Stomach (tissue), 8 donors: ENCODE measurements at regions not wholly inside any gene's neighbourhood (a gene's known extent, or its start where the extent isn't known, plus 50 kb on each side); places are given as distances from the start of the nearest gene placed in this dataset.

Source experiments
- DNase-seq, 2 donors: peaks; one replicate each; pipeline versions ENCODE4 v3.0.0 to v3.0.0-alpha.2; 2013 to 2019
- H3K27ac ChIP-seq, 5 donors: fragments of 200-600 bp in 4 of 5; sonication (generic) in 4 of 5; one replicate each; pipeline ENCODE4 v1.5.1; 2013 to 2019; ENCODE audit warnings: mild to moderate bottlenecking in 1 of 5, moderate library complexity in 1 of 5
- H3K27me3 ChIP-seq, 3 donors: fragments of 200-600 bp; sonication (generic); one replicate each; pipeline ENCODE4 v1.5.1; 2017 to 2019; ENCODE audit warnings: mixed run types in 1 of 3
- H3K36me3 ChIP-seq, 4 donors: fragments of 200-600 bp; sonication (generic); 1 replicate in 3 of 4; 2 replicates in 1 of 4; pipeline ENCODE4 v1.5.1; 2016 to 2019
- H3K4me1 ChIP-seq, 4 donors: fragments of 200-600 bp; sonication (generic); one replicate each; pipeline ENCODE4 v1.5.1; 2016 to 2019
- H3K4me3 ChIP-seq, 4 donors: fragments of 200-600 bp; sonication (generic) in 3 of 4; one replicate each; pipeline ENCODE4 v1.5.1; 2016 to 2019; ENCODE audit warnings: mild to moderate bottlenecking in 1 of 4
- H3K9me3 ChIP-seq, 4 donors: fragments of 200-600 bp; sonication (generic); one replicate each; pipeline ENCODE4 v1.5.1; 2016 to 2019
- CTCF ChIP-seq, 7 experiments: fragments of 450-650 bp in 4 of 7; fragments of 200-600 bp in 3 of 7; sonication (generic) in 3 of 7; IDR thresholded peaks; one replicate each; pipeline ENCODE4 v1.5.1; 2016 to 2019; ENCODE audit warnings: antibody characterized with exemption in 7 of 7, control low read depth in 2 of 7, mild to moderate bottlenecking in 1 of 7
- EP300 ChIP-seq: sonication (generic); formaldehyde crosslinking; IDR thresholded peaks from one replicate; pipeline ENCODE4 v1.6.1; 2017; ENCODE audit warnings: antibody characterized with exemption
- POLR2A ChIP-seq, 4 donors: fragments of 450-650 bp; IDR thresholded peaks; one replicate each; pipeline ENCODE4 v1.6.1; 2016; ENCODE audit warnings: antibody characterized with exemption in 4 of 4, control low read depth in 2 of 4, mild to moderate bottlenecking in 1 of 4, moderate library complexity in 1 of 4
- POLR2AphosphoS5 ChIP-seq, 3 donors: sonication (generic); formaldehyde crosslinking; IDR thresholded peaks; one replicate each; pipeline ENCODE4 v1.6.1; 2016; ENCODE audit warnings: antibody characterized with exemption in 3 of 3
- WGBS, 5 donors: extraction: QIAGEN DNeasy Blood & Tissue Kit in 3 of 5; methylation state at CpG; one replicate each; pipeline versions ENCODE4 v1.1.5 to v1.1.7; 2013 to 2018; 5-methylcytosine and 5-hydroxymethylcytosine counted together
- intact Hi-C: fragments of 100-400 bp; cut with DNase I; formaldehyde crosslinking; loops from one replicate; pipeline ENCODE4 v1.15.1; 2023; ENCODE audit warnings: low total_unique reads
- donor health status: healthy with polysubstance abuse.
- donor health status: Bipolar disorder and iron deficiency.
- donor health status: healthy.

GRCh38 chr18:39025531-39025930, 1459.9 kb upstream of the CELF4 start:
- no peak for DNase-seq
- H3K9me3 ChIP-seq, result no peaks in the 10 kb centered on the region
- H3K27me3 ChIP-seq, result no peaks in the 10 kb centered on the region
- intact Hi-C loops, result no loop called here
- H3K4me3 ChIP-seq, result no peak overlapping the region
- no peaks in the 10 kb centered on the region for H3K36me3 ChIP-seq
- no peak overlapping the region for H3K27ac ChIP-seq
- TF ChIP-seq POLR2A (IDR thresholded peaks at IDR 0.05) (no peak), CTCF (IDR thresholded peaks at IDR 0.05) (no peak)
- WGBS, 5 donors, result 59 to 88% (median 72%) methylated on average over 2 of the region's 2 CpGs
- no peaks in the 10 kb centered on the region for H3K4me1 ChIP-seq

GRCh38 chr18:39019989-39020388, 1454.4 kb upstream of the CELF4 start:
- no peaks in the 10 kb centered on the region for H3K36me3 ChIP-seq
- no peak overlapping the region for H3K27ac ChIP-seq
- no peak for TF ChIP-seq CTCF (IDR thresholded peaks at IDR 0.05)
- no peak for TF ChIP-seq POLR2AphosphoS5 (IDR thresholded peaks at IDR 0.05)
- TF ChIP-seq EP300, result no peak
- no peak for TF ChIP-seq POLR2A (IDR thresholded peaks at IDR 0.05)
- intact Hi-C loops, result no loop called here
- 37 to 55% (median 42%) methylated on average over 3 of the region's 3 CpGs for WGBS, 5 donors
- peaks cover 0 to 12% (median 0%) of the 10 kb centered on the region in 4 donors for H3K9me3 ChIP-seq
- no peaks in the 10 kb centered on the region for H3K27me3 ChIP-seq
- no peak for DNase-seq
- H3K4me1 ChIP-seq, result no peaks in the 10 kb centered on the region
- H3K4me3 ChIP-seq, result no peak overlapping the region

GRCh38 chr18:39007031-39007902, 1441.7 kb upstream of the CELF4 start:
- TF ChIP-seq POLR2A (IDR thresholded peaks at IDR 0.05) (no peak), POLR2AphosphoS5 (IDR thresholded peaks at IDR 0.05) (no peak), CTCF (IDR thresholded peaks at IDR 0.05) (no peak), EP300 (no peak)
- intact Hi-C loops, result no loop called here
- H3K4me3 ChIP-seq, result no peak overlapping the region
- DNase-seq, result no peak
- no peaks in the 10 kb centered on the region for H3K4me1 ChIP-seq
- H3K27me3 ChIP-seq, result no peaks in the 10 kb centered on the region
- H3K27ac ChIP-seq, result no peak overlapping the region
- H3K9me3 ChIP-seq, result peaks cover 4 to 14% (median 8%) of the 10 kb centered on the region in 4 donors
- WGBS, 5 donors, result 60 to 80% (median 70%) methylated on average over 5 of the region's 5 CpGs
- H3K36me3 ChIP-seq, result no peaks in the 10 kb centered on the region

GRCh38 chr18:38996056-38996455, 1430.5 kb upstream of the CELF4 start:
- intact Hi-C loops, result no loop called here
- H3K9me3 ChIP-seq, result peaks cover 0 to 10% (median 0%) of the 10 kb centered on the region in 4 donors
- H3K27me3 ChIP-seq, result no peaks in the 10 kb centered on the region
- DNase-seq, result no peak
- no peaks in the 10 kb centered on the region for H3K36me3 ChIP-seq
- H3K4me1 ChIP-seq, result no peaks in the 10 kb centered on the region
- H3K27ac ChIP-seq, result no peak overlapping the region
- TF ChIP-seq EP300, result no peak
- no peak for TF ChIP-seq CTCF (IDR thresholded peaks at IDR 0.05)
- no peak for TF ChIP-seq POLR2AphosphoS5 (IDR thresholded peaks at IDR 0.05)
- no peak for TF ChIP-seq POLR2A (IDR thresholded peaks at IDR 0.05)
- 74 to 87% (median 80%) methylated on average over 1 to 3 of the region's 3 CpGs for WGBS, 5 donors
- no peak overlapping the region for H3K4me3 ChIP-seq
